Esophagus squamous epithelium (tissue), 5 donors: ENCODE measurements at regions not wholly inside any gene's neighbourhood (a gene's known extent, or its start where the extent isn't known, plus 50 kb on each side); places are given as distances from the start of the nearest gene placed in this dataset.

Source experiments
- DNase-seq: peaks from one replicate; lab custom pipeline; 2025; lab: John Stamatoyannopoulos, UW
- H3K27ac ChIP-seq, 4 donors: fragments of 200-600 bp; sonication (generic); one replicate each; pipeline ENCODE4 v1.5.1; 2016 to 2019; ENCODE audit warnings: mild to moderate bottlenecking in 1 of 4
- H3K27me3 ChIP-seq, 4 donors: fragments of 200-600 bp; sonication (generic); 1 replicate in 3 of 4; 2 replicates in 1 of 4; pipeline versions ENCODE4 v1.5.1 to v1.6.0; 2017 to 2021; ENCODE audit warnings: antibody characterized with exemption in 1 of 4
- H3K36me3 ChIP-seq, 3 donors: fragments of 200-600 bp; sonication (generic); one replicate each; pipeline ENCODE4 v1.5.1; 2016 to 2019
- H3K4me1 ChIP-seq, 3 donors: fragments of 200-600 bp; sonication (generic); one replicate each; pipeline ENCODE4 v1.5.1; 2017 to 2019
- H3K4me3 ChIP-seq, 4 donors: fragments of 200-600 bp; sonication (generic); 1 replicate in 3 of 4; 2 replicates in 1 of 4; pipeline ENCODE4 v1.5.1; 2016 to 2019; ENCODE audit warnings: mild to moderate bottlenecking in 2 of 4, moderate library complexity in 1 of 4
- H3K9me3 ChIP-seq, 3 donors: fragments of 200-600 bp; sonication (generic); one replicate each; pipeline ENCODE4 v1.5.1; 2016 to 2019
- CTCF ChIP-seq, 6 experiments: fragments of 450-650 bp in 4 of 6; fragments of 200-600 bp in 2 of 6; sonication (generic) in 2 of 6; IDR thresholded peaks; one replicate each; pipeline ENCODE4 v1.5.1; 2016 to 2019; ENCODE audit warnings: antibody characterized with exemption in 6 of 6, mild to moderate bottlenecking in 4 of 6, moderate library complexity in 4 of 6
- POLR2A ChIP-seq, 4 donors: fragments of 450-650 bp; IDR thresholded peaks; one replicate each; pipeline ENCODE4 v1.6.1; 2017; ENCODE audit warnings: antibody characterized with exemption in 4 of 4, mild to moderate bottlenecking in 4 of 4, moderate library complexity in 3 of 4
- WGBS, 2 donors: methylation state at CpG; one replicate each; pipeline ENCODE4 v1.1.5; 2018; 5-methylcytosine and 5-hydroxymethylcytosine counted together
- intact Hi-C: fragments of 100-400 bp; cut with DNase I; formaldehyde crosslinking; loops from one replicate; pipeline ENCODE4 v1.15.0; 2022
- donor health status: DM: yes; HTN: yes; CAD: no.

GRCh38 chr12:91347481-91348214 lies 165.0 kb upstream of the DCN start:
- Histone ChIP-seq H3K9me3 (no peaks in the 10 kb centered on the region), H3K4me1 (peaks cover 0 to 6% (median 0%) of the 10 kb centered on the region in 3 donors), H3K27ac (peak overlapping the region in 3 of 4 donors; percentile 7 to 23 (median 18)), H3K4me3 (no peak overlapping the region), H3K36me3 (no peaks in the 10 kb centered on the region), H3K27me3 (no peaks in the 10 kb centered on the region)
- no peak for DNase-seq
- TF ChIP-seq POLR2A (IDR thresholded peaks at IDR 0.05), result no peak
- TF ChIP-seq CTCF (IDR thresholded peaks at IDR 0.05), result no peak
- intact Hi-C loops, result no loop called here
- 61 to 63% methylated on average over 3 of the region's 3 CpGs for WGBS, 2 donors

- no peak overlapping the region for H3K4me3 ChIP-seq
- no peaks in the 10 kb centered on the region for H3K36me3 ChIP-seq
- intact Hi-C loops, result no loop called here
- WGBS, 2 donors, result 100% methylated on average over 1 of the region's 1 CpG
- H3K27me3 ChIP-seq, result no peaks in the 10 kb centered on the region
- no peaks in the 10 kb centered on the region for H3K9me3 ChIP-seq
- DNase-seq, result no peak
- peaks cover 0 to 6% (median 0%) of the 10 kb centered on the region in 3 donors for H3K4me1 ChIP-seq
- H3K27ac ChIP-seq, result peak overlapping the region in 1 of 4 donors; percentile 23
- TF ChIP-seq POLR2A (IDR thresholded peaks at IDR 0.05) (no peak), CTCF (IDR thresholded peaks at IDR 0.05) (no peak)
Observed at GRCh38 chr12:91346827-91347226, 164.2 kb upstream of the DCN start.

- intact Hi-C loops, result no loop called here
- WGBS, 2 donors, result 68 to 84% methylated on average over 2 of the region's 2 CpGs
Observed at GRCh38 chr12:91344408-91344807, 161.8 kb upstream of the DCN start.

GRCh38 chr12:91343010-91343409 lies 160.4 kb upstream of the DCN start:
- H3K4me1 ChIP-seq, result peaks cover 0 to 6% (median 0%) of the 10 kb centered on the region in 3 donors
- H3K4me3 ChIP-seq, result no peak overlapping the region
- TF ChIP-seq CTCF (IDR thresholded peaks at IDR 0.05), result no peak
- H3K27me3 ChIP-seq, result no peaks in the 10 kb centered on the region
- intact Hi-C loops, result no loop called here
- no peaks in the 10 kb centered on the region for H3K36me3 ChIP-seq
- no peak overlapping the region for H3K27ac ChIP-seq
- WGBS, 2 donors, result 82 to 83% methylated on average over 2 of the region's 2 CpGs
- H3K9me3 ChIP-seq, result no peaks in the 10 kb centered on the region
- DNase-seq, result no peak

More at GRCh38 chr12:91344408-91344807, 161.8 kb upstream of the DCN start:
- no peak overlapping the region for H3K4me3 ChIP-seq
- peaks cover 0 to 6% (median 0%) of the 10 kb centered on the region in 3 donors for H3K4me1 ChIP-seq
- DNase-seq, result no peak
- no peak for TF ChIP-seq POLR2A (IDR thresholded peaks at IDR 0.05)
- TF ChIP-seq CTCF (IDR thresholded peaks at IDR 0.05), result no peak
- H3K27ac ChIP-seq, result no peak overlapping the region
- no peaks in the 10 kb centered on the region for H3K36me3 ChIP-seq
- no peaks in the 10 kb centered on the region for H3K9me3 ChIP-seq
- H3K27me3 ChIP-seq, result no peaks in the 10 kb centered on the region

GRCh38 chr12:91339106-91339505 lies 156.5 kb upstream of the DCN start:
- no peaks in the 10 kb centered on the region for H3K27me3 ChIP-seq
- TF ChIP-seq CTCF (IDR thresholded peaks at IDR 0.05) (no peak), POLR2A (IDR thresholded peaks at IDR 0.05) (no peak)
- 79 to 80% methylated on average over 2 of the region's 2 CpGs for WGBS, 2 donors
- H3K9me3 ChIP-seq, result no peaks in the 10 kb centered on the region
- H3K4me3 ChIP-seq, result no peak overlapping the region
- DNase-seq, result no peak
- no peaks in the 10 kb centered on the region for H3K36me3 ChIP-seq
- no peaks in the 10 kb centered on the region for H3K4me1 ChIP-seq
- intact Hi-C loops, result no loop called here
- H3K27ac ChIP-seq, result no peak overlapping the region
